ENCODE measurements at regions not wholly inside any gene's neighbourhood (a gene's known extent, or its start where the extent isn't known, plus 50 kb on each side); places are given as distances from the start of the nearest gene placed in this dataset.

DNA sequence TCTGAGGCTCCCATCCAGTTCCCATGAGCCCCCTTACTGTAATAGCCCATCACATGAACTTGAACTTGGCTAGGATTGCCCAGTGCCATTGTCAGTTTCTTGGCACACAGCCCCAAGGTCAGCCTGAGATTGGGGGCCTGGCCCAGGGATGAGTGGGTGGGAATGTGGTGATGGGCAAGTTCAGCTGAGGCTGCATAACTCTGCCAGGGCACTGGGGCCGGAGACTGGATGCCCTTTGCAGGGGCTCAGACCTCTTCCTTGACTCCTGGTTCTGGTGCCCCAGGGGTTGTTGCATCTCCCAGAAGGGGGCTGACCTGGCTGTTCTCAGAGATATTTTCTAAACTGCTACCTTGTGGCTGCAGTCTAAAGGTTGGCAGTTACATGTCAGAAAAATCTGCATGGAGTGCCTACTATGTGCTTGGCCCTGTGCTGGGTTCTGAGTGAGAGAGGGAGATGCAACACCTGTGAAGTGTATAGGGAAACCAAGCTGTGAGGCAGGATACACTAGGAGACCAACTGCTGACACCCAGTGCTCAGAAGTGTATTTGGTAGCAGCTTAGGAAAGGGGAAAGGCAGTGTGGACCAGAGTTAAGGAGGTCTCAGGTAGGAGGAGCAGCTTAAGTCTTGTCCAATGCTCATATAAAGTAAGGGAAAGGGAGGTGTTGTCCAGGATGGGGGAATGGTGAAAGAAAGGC, 74.8 kb upstream of the PRR23C start:
- Histone ChIP-seq H3K4me3 (no peak overlapping the region), H3K27ac (no peak overlapping the region), H3K36me3 (replicated peaks in 1 of 2; ENCODE audit: insufficient read depth in 1 of 2, low read depth in 2 of 2) (no peaks in the 10 kb centered on the region), H3K27me3 (no peaks in the 10 kb centered on the region), H3K4me1 (peaks cover 25% of the 10 kb centered on the region), H3K9me3 (no peaks in the 10 kb centered on the region)
- intact Hi-C loops (cut with DNase I), result no loop called here
- DNase-seq (no peak), ATAC-seq (no peak)
- WGBS, 2 donors, result 90 to 100% methylated on average over 1 of the region's 1 CpG
- no peak for TF ChIP-seq POLR2A (IDR thresholded peaks at IDR 0.05)
- TF ChIP-seq, protein P1, sequence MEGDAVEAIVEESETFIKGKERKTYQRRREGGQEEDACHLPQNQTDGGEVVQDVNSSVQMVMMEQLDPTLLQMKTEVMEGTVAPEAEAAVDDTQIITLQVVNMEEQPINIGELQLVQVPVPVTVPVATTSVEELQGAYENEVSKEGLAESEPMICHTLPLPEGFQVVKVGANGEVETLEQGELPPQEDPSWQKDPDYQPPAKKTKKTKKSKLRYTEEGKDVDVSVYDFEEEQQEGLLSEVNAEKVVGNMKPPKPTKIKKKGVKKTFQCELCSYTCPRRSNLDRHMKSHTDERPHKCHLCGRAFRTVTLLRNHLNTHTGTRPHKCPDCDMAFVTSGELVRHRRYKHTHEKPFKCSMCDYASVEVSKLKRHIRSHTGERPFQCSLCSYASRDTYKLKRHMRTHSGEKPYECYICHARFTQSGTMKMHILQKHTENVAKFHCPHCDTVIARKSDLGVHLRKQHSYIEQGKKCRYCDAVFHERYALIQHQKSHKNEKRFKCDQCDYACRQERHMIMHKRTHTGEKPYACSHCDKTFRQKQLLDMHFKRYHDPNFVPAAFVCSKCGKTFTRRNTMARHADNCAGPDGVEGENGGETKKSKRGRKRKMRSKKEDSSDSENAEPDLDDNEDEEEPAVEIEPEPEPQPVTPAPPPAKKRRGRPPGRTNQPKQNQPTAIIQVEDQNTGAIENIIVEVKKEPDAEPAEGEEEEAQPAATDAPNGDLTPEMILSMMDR (IDR thresholded peaks at IDR 0.05), result no peak

DNA sequence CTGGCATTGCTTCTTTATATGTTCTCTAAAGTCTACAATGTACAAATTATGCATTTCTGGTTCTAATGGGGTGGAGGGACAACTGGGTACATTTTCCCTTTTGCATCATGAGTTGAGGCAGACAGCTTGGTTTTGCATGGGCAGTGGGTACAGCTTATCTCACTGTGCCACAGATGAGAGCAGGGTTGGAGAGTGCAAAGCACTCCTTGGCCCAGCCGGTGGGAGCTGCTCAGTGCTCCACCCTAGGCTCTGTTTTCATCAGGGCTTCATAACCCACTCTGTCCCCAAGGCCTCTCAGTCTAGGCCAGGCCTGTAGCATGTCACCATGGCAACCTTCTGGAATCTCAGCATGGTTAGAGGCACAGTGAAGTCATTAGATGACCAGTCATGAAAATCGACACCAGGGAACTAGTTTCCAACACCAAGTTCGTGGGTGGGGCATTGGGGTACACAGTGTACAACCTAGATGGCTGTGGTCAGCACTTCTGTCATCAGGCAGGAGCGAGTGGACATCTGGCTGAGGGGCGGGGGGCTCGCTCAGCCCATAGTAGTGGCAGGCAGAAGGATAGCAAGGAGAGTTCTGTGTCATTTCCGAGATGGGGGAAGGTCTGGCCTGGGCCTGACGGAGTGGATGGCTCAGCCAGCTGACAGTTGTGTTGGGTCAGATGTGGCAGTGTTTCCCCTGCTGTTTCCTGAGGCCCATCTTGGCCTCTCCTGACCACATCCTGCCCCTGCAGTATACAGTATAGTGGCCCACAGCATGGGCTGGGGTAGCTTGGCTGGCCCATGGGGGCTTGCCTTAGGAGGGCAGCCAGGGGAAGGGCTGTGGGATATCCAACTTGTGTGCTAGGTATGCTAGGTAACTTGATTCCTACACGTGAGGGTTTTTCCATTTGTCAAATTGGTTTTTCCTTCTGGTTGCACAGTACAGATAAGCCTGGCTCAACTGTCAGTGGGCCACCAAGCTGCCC, 75.7 kb upstream of the PRR23C start:
- H3K4me1 ChIP-seq, result peaks cover 25% of the 10 kb centered on the region
- no peaks in the 10 kb centered on the region for H3K9me3 ChIP-seq
- intact Hi-C loops (cut with DNase I), result no loop called here
- ATAC-seq (peak; percentile 58), DNase-seq (peak in 3 of 4 donors; percentile 16 to 44 (median 30))
- 55 to 74% methylated on average over 9 of the region's 9 CpGs for WGBS, 2 donors
- H3K27ac ChIP-seq, result no peak overlapping the region
- no peaks in the 10 kb centered on the region for H3K27me3 ChIP-seq
- TF ChIP-seq, protein P1 (IDR thresholded peaks at IDR 0.05), result no peak
- TF ChIP-seq POLR2A (IDR thresholded peaks at IDR 0.05), result no peak
- no peaks in the 10 kb centered on the region for H3K36me3 ChIP-seq (replicated peaks in 1 of 2; ENCODE audit: insufficient read depth in 1 of 2, low read depth in 2 of 2)
- no peak overlapping the region for H3K4me3 ChIP-seq

DNA sequence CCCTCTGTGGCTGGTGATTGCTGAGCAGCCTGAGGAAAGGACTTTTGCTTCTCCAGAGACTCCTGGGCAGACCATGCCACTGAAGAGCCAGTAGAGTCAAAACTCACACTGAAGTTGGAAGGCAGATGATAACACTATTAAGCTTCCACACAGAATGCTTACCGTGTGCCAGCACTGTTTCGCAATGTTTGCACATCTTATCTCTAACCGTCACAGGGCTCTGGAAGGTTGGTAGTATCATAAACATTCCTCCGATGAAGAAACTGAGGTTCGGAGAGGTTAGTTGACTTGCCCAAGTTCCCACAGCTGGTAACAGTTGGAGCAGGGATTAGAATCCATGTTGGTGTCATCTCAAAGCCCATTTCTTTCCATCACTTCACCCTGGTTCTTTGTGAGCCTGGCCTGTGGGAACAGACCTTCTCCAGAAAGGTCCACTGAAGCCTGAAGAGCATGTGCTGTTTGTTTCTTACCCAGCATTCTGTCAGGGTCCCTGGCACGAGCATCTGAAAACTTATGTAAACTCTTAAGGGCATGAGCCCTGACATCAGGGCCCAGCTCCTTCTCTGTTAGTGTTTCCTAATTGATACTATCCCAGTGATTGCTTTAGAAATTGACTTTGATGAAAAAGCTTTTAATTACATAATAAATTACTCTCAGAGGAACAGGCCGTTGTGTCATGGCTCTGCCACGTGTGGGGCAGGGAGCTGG, 77.0 kb upstream of the PRR23C start:
- H3K27ac ChIP-seq, result peak overlapping the region in 2 of 4 donors; percentile 23 to 26
- H3K36me3 ChIP-seq (replicated peaks in 1 of 2; ENCODE audit: insufficient read depth in 1 of 2, low read depth in 2 of 2), result no peaks in the 10 kb centered on the region
- no peak for TF ChIP-seq POLR2A (IDR thresholded peaks at IDR 0.05)
- TF ChIP-seq, protein P1 (IDR thresholded peaks at IDR 0.05), result no peak
- no peak overlapping the region for H3K4me3 ChIP-seq
- H3K9me3 ChIP-seq, result no peaks in the 10 kb centered on the region
- ATAC-seq (peak; percentile 70), DNase-seq (peak; percentile 56 to 72 (median 67))
- peaks cover 25% of the 10 kb centered on the region for H3K4me1 ChIP-seq
- 17 to 32% methylated on average over 6 to 8 of the region's 8 CpGs for WGBS, 2 donors
- intact Hi-C loops (cut with DNase I), result no loop called here
- H3K27me3 ChIP-seq, result no peaks in the 10 kb centered on the region

DNA sequence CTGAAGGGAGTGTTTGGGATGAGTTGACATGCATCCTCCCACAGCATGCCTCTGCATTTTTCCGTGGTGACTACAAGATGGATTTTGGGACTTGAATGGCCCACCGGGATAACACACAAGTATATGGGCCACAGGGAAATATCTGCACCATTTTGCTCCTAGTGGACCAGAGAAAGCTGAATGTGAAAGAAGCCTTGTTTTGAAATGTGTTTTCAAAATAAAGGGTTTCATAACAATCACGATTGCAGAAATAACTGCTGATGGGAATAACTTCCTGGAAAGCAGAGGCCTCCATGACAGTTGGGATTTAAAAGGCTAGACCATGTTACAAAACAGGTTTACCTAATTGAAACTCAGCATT, 77.5 kb upstream of the PRR23C start:
- WGBS, 2 donors, result 69 to 80% methylated on average over 3 of the region's 3 CpGs
- DNase-seq (peak in 1 of 4 donors; percentile 28), ATAC-seq (peak; percentile 8)
- intact Hi-C loops (cut with DNase I), result no loop called here
- no peak overlapping the region for H3K4me3 ChIP-seq
- no peaks in the 10 kb centered on the region for H3K9me3 ChIP-seq
- peaks cover 25% of the 10 kb centered on the region for H3K4me1 ChIP-seq
- peak overlapping the region in 1 of 4 donors; percentile 26 for H3K27ac ChIP-seq
- H3K27me3 ChIP-seq, result no peaks in the 10 kb centered on the region
- TF ChIP-seq, protein P1 (IDR thresholded peaks at IDR 0.05), result no peak
- no peak for TF ChIP-seq POLR2A (IDR thresholded peaks at IDR 0.05)
- no peaks in the 10 kb centered on the region for H3K36me3 ChIP-seq (replicated peaks in 1 of 2; ENCODE audit: insufficient read depth in 1 of 2, low read depth in 2 of 2)
